CD14-positive monocyte (primary cell): ENCODE measurements at regions not wholly inside any gene's neighbourhood (a gene's known extent, or its start where the extent isn't known, plus 50 kb on each side); places are given as distances from the start of the nearest gene placed in this dataset.
"Not testable (repeated sequence)": the region's sequence is repeated elsewhere in the genome, so short reads cannot be mapped to it uniquely, and the experiment has no call there.

Source experiments
- DNase-seq, 3 donors: peaks; one replicate each; pipeline ENCODE4 v3.0.0-alpha.2; 2011 to 2022
- H2AFZ ChIP-seq: 2 replicates; pipeline ENCODE4 v1.6.0; 2012; ENCODE audit warnings: mild to moderate bottlenecking, low read depth, low read length, inconsistent platforms; ENCODE audit not compliant: insufficient read depth, poor library complexity, severe bottlenecking
- H3K27ac ChIP-seq, 2 donors: 1 replicate in 1 of 2; 2 replicates in 1 of 2; pipeline ENCODE4 v1.5.1; 2012 to 2013; ENCODE audit warnings: low read length in 2 of 2, control low read depth in 1 of 2, inconsistent platforms in 1 of 2, low read depth in 1 of 2, mild to moderate bottlenecking in 1 of 2
- H3K27me3 ChIP-seq, 2 donors: one replicate each; pipeline versions ENCODE4 v1.6.0 to v1.6.1; 2011 to 2013; ENCODE audit warnings: low read length in 2 of 2; ENCODE audit not compliant: control insufficient read depth in 2 of 2, insufficient read depth in 2 of 2
- H3K36me3 ChIP-seq, 2 donors: replicated peaks in 1 of 2; 1 replicate in 1 of 2; 2 replicates in 1 of 2; pipeline versions ENCODE4 v1.5.1 to v1.6.1; 2012 to 2013; ENCODE audit warnings: low read length in 2 of 2, control low read depth in 1 of 2, inconsistent platforms in 1 of 2, mild to moderate bottlenecking in 1 of 2; ENCODE audit not compliant: insufficient read depth in 2 of 2, control insufficient read depth in 1 of 2
- H3K4me1 ChIP-seq, 2 donors: 1 replicate in 1 of 2; 2 replicates in 1 of 2; pipeline versions ENCODE4 v1.5.1 to v1.6.1; 2012 to 2013; ENCODE audit warnings: low read length in 2 of 2, control low read depth in 1 of 2, inconsistent platforms in 1 of 2, mild to moderate bottlenecking in 1 of 2, moderate library complexity in 1 of 2; ENCODE audit not compliant: insufficient read depth in 2 of 2, control insufficient read depth in 1 of 2
- H3K4me2 ChIP-seq: replicated peaks from 2 replicates; pipeline ENCODE3; 2012; ENCODE audit warnings: low read length, moderate library complexity, mild to moderate bottlenecking; ENCODE audit not compliant: poor library complexity, severe bottlenecking; ENCODE audit errors: extremely low read depth
- H3K4me3 ChIP-seq, 3 experiments: fragments of 200-600 bp in 1 of 3; sonication (generic) in 1 of 3; replicated peaks in 1 of 3; 1 replicate in 2 of 3; 2 replicates in 1 of 3; pipeline ENCODE4 v1.5.1; 2011 to 2013; ENCODE audit warnings: low read length in 3 of 3, mild to moderate bottlenecking in 3 of 3, control low read depth in 2 of 3, low read depth in 2 of 3, inconsistent platforms in 1 of 3, moderate library complexity in 1 of 3
- H3K79me2 ChIP-seq: 2 replicates; pipeline ENCODE4 v1.6.0; 2012; ENCODE audit warnings: mild to moderate bottlenecking, control low read depth, inconsistent platforms, low read length, moderate library complexity; ENCODE audit not compliant: insufficient read depth
- H3K9ac ChIP-seq: 2 replicates; pipeline ENCODE4 v1.6.0; 2017; ENCODE audit warnings: low read length, mild to moderate bottlenecking; ENCODE audit not compliant: insufficient read depth, poor library complexity, severe bottlenecking
- H3K9me3 ChIP-seq, 2 donors: replicated peaks in 1 of 2; 1 replicate in 1 of 2; 2 replicates in 1 of 2; pipeline versions ENCODE4 v1.5.1 to v1.6.1; 2012 to 2013; ENCODE audit warnings: low read length in 2 of 2, control low read depth in 1 of 2; ENCODE audit not compliant: control insufficient read depth in 1 of 2, insufficient read depth in 1 of 2
- H4K20me1 ChIP-seq: 2 replicates; pipeline ENCODE4 v1.6.0; 2012; ENCODE audit warnings: mild to moderate bottlenecking, low read length, control low read depth, moderate library complexity; ENCODE audit not compliant: insufficient read depth
- H3K27ac Mint-ChIP-seq, 7 donors: one replicate each; pipeline ENCODE4 v1.8.0; 2020; ENCODE audit warnings: mild to moderate bottlenecking in 7 of 7, mixed read lengths in 7 of 7, moderate library complexity in 6 of 7, inconsistent platforms in 2 of 7
- H3K27me3 Mint-ChIP-seq, 3 donors: one replicate each; pipeline ENCODE4 v1.8.0; 2021 to 2022; ENCODE audit warnings: low read depth in 3 of 3, mild to moderate bottlenecking in 3 of 3, mixed read lengths in 3 of 3, moderate library complexity in 3 of 3, inconsistent platforms in 1 of 3
- H3K36me3 Mint-ChIP-seq, 2 donors: one replicate each; pipeline ENCODE4 v1.8.0; 2020; ENCODE audit warnings: mixed read lengths in 2 of 2, inconsistent platforms in 1 of 2, mild to moderate bottlenecking in 1 of 2
- H3K4me1 Mint-ChIP-seq: one replicate; pipeline ENCODE4 v1.8.0; 2020; ENCODE audit warnings: mild to moderate bottlenecking, mixed read lengths
- H3K4me3 Mint-ChIP-seq, 2 donors: one replicate each; pipeline ENCODE4 v1.8.0; 2020; ENCODE audit warnings: mild to moderate bottlenecking in 2 of 2, mixed read lengths in 2 of 2, moderate library complexity in 1 of 2
- H3K9me3 Mint-ChIP-seq, 7 donors: one replicate each; pipeline ENCODE4 v1.8.0; 2020 to 2022; ENCODE audit warnings: mixed read lengths in 7 of 7, mild to moderate bottlenecking in 6 of 7, moderate library complexity in 6 of 7, inconsistent platforms in 2 of 7
- WGBS: methylation state at CpG from one replicate; pipeline ENCODE4 v1.1.5; 2013; ENCODE audit warnings: missing lambda C conversion rate; ENCODE audit not compliant: insufficient coverage; 5-methylcytosine and 5-hydroxymethylcytosine counted together
- intact Hi-C, 2 donors: fragments of 100-400 bp; cut with micrococcal nuclease; formaldehyde crosslinking; loops; one replicate each; pipeline versions ENCODE4 v1.15.0 to v1.15.1; 2023
- TF ChIP-seq, protein P1 (sequence below): fragments of 200-600 bp; IDR thresholded peaks from one replicate; pipeline ENCODE4 v1.8.0; 2022; ENCODE audit warnings: antibody characterized with exemption, mild to moderate bottlenecking

DNA sequence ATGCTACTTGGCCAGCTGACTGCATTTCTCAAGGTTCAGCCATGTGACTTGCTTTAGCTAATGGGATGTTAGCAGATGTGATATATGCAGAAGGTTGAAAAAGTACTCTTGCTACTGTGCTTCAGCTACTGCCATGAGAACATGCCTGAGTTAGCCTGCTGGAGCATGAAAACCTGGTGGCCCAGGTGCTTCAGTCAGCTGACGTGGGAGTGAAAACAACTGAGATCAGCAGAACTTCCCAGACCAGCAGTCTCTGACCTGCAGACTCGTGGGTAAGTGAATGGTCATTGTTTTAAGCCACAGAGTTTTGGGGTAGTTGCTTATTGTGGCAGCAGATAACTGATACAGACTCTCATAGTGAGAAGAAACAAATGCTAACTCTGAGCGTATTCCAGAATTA lies 118.6 kb upstream of the GRIN2B start:
- H3K27me3 Mint-ChIP-seq, result peaks cover 0 to 4% (median 0%) of the 10 kb centered on the region in 3 donors
- H3K4me3 ChIP-seq, result no peak overlapping the region
- H3K27ac Mint-ChIP-seq, result no peak overlapping the region
- H4K20me1 ChIP-seq, result no peaks in the 10 kb centered on the region
- H3K9me3 ChIP-seq, result peaks cover 0 to 12% of the 10 kb centered on the region in 2 donors
- no peak overlapping the region for H3K4me2 ChIP-seq
- H3K4me3 Mint-ChIP-seq, result no peak overlapping the region
- H3K4me1 ChIP-seq, result no peaks in the 10 kb centered on the region
- TF ChIP-seq, protein P1, sequence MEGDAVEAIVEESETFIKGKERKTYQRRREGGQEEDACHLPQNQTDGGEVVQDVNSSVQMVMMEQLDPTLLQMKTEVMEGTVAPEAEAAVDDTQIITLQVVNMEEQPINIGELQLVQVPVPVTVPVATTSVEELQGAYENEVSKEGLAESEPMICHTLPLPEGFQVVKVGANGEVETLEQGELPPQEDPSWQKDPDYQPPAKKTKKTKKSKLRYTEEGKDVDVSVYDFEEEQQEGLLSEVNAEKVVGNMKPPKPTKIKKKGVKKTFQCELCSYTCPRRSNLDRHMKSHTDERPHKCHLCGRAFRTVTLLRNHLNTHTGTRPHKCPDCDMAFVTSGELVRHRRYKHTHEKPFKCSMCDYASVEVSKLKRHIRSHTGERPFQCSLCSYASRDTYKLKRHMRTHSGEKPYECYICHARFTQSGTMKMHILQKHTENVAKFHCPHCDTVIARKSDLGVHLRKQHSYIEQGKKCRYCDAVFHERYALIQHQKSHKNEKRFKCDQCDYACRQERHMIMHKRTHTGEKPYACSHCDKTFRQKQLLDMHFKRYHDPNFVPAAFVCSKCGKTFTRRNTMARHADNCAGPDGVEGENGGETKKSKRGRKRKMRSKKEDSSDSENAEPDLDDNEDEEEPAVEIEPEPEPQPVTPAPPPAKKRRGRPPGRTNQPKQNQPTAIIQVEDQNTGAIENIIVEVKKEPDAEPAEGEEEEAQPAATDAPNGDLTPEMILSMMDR, result no peak
- no peak overlapping the region for H2AFZ ChIP-seq
- no peaks in the 10 kb centered on the region for H3K36me3 Mint-ChIP-seq
- H3K27me3 ChIP-seq, result no peaks in the 10 kb centered on the region
- no peak overlapping the region for H3K9ac ChIP-seq
- H3K4me1 Mint-ChIP-seq, result no peaks in the 10 kb centered on the region
- intact Hi-C loops, result no loop called here
- 81% methylated on average over 2 of the region's 3 CpGs for WGBS
- no peaks in the 10 kb centered on the region for H3K36me3 ChIP-seq
- H3K27ac ChIP-seq, result no peak overlapping the region
- peaks cover 4 to 21% (median 15%) of the 10 kb centered on the region in 7 donors for H3K9me3 Mint-ChIP-seq
- DNase-seq, result no peak
- no peaks in the 10 kb centered on the region for H3K79me2 ChIP-seq

DNA sequence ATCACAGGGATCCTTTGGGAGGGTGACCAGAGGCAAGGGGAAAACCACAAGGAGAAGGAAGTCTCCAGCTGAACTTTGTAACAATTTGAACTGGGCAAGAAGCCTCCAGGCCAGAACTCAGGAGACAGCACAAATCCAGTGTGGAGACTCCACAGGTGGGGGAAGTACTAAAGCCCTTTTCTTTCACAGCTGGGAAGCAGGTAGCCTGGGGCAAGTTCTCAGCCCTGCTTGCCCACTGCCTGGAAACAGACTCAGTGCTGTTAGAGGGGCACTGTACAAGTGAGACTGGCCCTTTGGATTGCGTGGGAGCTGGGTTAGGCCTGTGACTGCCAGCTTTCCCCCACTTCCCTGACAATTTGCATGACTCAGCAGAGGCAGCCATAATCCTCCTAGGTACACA lies 120.2 kb upstream of the GRIN2B start:
- peaks cover 0 to 12% of the 10 kb centered on the region in 2 donors for H3K9me3 ChIP-seq
- H3K27me3 ChIP-seq, H3K36me3 Mint-ChIP-seq, H3K36me3 ChIP-seq, H3K4me3 Mint-ChIP-seq, H2AFZ ChIP-seq, H3K4me2 ChIP-seq, H3K27me3 Mint-ChIP-seq, H3K27ac ChIP-seq, DNase-seq, H3K4me1 ChIP-seq, H3K4me3 ChIP-seq, H3K79me2 ChIP-seq, H3K27ac Mint-ChIP-seq, intact Hi-C loops, H3K9ac ChIP-seq, H3K4me1 Mint-ChIP-seq, H4K20me1 ChIP-seq: not testable (repeated sequence)
- 100% methylated on average over 1 of the region's 1 CpG for WGBS
- peaks cover 4 to 19% (median 13%) of the 10 kb centered on the region in 7 donors for H3K9me3 Mint-ChIP-seq
